ENCODE measurements at regions not wholly inside any gene's neighbourhood (a gene's known extent, or its start where the extent isn't known, plus 50 kb on each side); places are given as distances from the start of the nearest gene placed in this dataset.

DNA sequence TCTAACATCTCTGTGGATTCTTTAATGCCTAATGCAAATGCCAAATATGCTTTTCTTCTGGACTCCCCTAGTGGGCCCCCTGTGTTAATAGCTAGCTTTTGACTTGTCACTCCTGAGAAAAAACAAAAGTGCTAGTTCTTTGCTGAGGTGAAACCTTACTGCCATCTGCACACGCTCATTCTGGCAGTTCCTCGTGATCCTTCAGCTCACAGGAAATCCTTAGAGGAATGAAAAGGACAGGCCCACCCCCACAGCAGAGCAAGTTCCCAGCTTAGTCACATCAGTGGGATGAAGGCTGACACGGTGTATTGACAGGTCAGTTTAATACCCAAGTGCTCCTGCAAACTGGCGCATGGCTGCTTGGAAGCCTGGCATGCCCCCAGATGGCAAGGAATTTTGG is 165.1 kb upstream of the ATP2B1 start:
- TF ChIP-seq POLR2A (IDR thresholded peaks at IDR 0.05) = no peak
- TF ChIP-seq EP300 (IDR thresholded peaks at IDR 0.05) = no peak
- TF ChIP-seq, protein P1, sequence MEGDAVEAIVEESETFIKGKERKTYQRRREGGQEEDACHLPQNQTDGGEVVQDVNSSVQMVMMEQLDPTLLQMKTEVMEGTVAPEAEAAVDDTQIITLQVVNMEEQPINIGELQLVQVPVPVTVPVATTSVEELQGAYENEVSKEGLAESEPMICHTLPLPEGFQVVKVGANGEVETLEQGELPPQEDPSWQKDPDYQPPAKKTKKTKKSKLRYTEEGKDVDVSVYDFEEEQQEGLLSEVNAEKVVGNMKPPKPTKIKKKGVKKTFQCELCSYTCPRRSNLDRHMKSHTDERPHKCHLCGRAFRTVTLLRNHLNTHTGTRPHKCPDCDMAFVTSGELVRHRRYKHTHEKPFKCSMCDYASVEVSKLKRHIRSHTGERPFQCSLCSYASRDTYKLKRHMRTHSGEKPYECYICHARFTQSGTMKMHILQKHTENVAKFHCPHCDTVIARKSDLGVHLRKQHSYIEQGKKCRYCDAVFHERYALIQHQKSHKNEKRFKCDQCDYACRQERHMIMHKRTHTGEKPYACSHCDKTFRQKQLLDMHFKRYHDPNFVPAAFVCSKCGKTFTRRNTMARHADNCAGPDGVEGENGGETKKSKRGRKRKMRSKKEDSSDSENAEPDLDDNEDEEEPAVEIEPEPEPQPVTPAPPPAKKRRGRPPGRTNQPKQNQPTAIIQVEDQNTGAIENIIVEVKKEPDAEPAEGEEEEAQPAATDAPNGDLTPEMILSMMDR (IDR thresholded peaks at IDR 0.05) = no peak
- no peak for TF ChIP-seq POLR2AphosphoS5 (IDR thresholded peaks at IDR 0.05)

Measured in stomach (tissue), 4 donors.